Uterus (tissue), 2 donors: ENCODE measurements at regions not wholly inside any gene's neighbourhood (a gene's known extent, or its start where the extent isn't known, plus 50 kb on each side); places are given as distances from the start of the nearest gene placed in this dataset.

ENCODE experiments used
- CTCF ChIP-seq, 4 experiments: fragments of 200-600 bp in 2 of 4; fragments of 450-650 bp in 2 of 4; sonication (generic) in 2 of 4; IDR thresholded peaks; one replicate each; pipeline ENCODE4 v1.5.1; 2016 to 2019; ENCODE audit warnings: antibody characterized with exemption in 4 of 4, mild to moderate bottlenecking in 2 of 4, moderate library complexity in 1 of 4
- POLR2A ChIP-seq, 2 donors: fragments of 450-650 bp; IDR thresholded peaks; one replicate each; pipeline ENCODE4 v1.6.1; 2016; ENCODE audit warnings: antibody characterized with exemption in 2 of 2, mild to moderate bottlenecking in 1 of 2, moderate library complexity in 1 of 2

GRCh38 chr15:98387866-98388265, 260.5 kb upstream of the IGF1R start:
- TF ChIP-seq CTCF (IDR thresholded peaks at IDR 0.05), result no peak
- no peak for TF ChIP-seq POLR2A (IDR thresholded peaks at IDR 0.05)
